Ishikawa (cell line): ENCODE measurements at regions not wholly inside any gene's neighbourhood (a gene's known extent, or its start where the extent isn't known, plus 50 kb on each side); places are given as distances from the start of the nearest gene placed in this dataset.

Source experiments
- EP300 ChIP-seq: IDR thresholded peaks from 2 replicates; pipeline ENCODE4 v1.6.1; 2012; ENCODE audit warnings: borderline replicate concordance
- TF ChIP-seq, protein P1 (sequence below): IDR thresholded peaks from 2 replicates; pipeline ENCODE4 v1.6.1; 2012

DNA sequence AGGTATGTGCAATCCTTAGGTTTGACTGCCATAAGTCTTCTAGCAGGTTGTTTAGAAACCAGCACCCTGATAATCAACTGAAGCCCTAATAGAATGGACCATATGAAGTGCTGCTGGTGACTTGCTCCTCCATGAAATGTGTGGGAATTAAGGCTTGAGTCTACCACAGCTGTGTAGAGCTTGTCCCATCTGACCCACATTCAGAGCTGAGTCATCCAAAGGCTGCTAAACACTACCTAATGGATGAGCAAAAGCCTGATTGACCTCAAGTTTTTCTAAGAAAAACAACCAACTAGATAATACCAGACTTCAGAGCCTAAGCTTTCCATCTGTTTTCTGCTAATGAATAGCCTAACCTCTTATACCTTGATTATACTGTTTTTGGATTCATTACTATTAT is 120.3 kb upstream of the MOCS1 start:
- TF ChIP-seq, protein P1, sequence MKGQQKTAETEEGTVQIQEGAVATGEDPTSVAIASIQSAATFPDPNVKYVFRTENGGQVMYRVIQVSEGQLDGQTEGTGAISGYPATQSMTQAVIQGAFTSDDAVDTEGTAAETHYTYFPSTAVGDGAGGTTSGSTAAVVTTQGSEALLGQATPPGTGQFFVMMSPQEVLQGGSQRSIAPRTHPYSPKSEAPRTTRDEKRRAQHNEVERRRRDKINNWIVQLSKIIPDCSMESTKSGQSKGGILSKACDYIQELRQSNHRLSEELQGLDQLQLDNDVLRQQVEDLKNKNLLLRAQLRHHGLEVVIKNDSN = no peak
- TF ChIP-seq EP300 = no peak
